GM19468 (cell line): ENCODE measurements at regions not wholly inside any gene's neighbourhood (a gene's known extent, or its start where the extent isn't known, plus 50 kb on each side); places are given as distances from the start of the nearest gene placed in this dataset.
"Not testable (repeated sequence)": the region's sequence is repeated elsewhere in the genome, so short reads cannot be mapped to it uniquely, and the experiment has no call there.

Source experiments
- ATAC-seq: cut with Tn5 transposase; IDR thresholded peaks from one replicate; pipeline ENCODE4 v1.9.1; 2021; ENCODE audit warnings: mild to moderate bottlenecking, moderate library complexity, moderate number of reproducible peaks; ENCODE audit not compliant: unreplicated experiment; ENCODE audit errors: extremely low read depth

DNA sequence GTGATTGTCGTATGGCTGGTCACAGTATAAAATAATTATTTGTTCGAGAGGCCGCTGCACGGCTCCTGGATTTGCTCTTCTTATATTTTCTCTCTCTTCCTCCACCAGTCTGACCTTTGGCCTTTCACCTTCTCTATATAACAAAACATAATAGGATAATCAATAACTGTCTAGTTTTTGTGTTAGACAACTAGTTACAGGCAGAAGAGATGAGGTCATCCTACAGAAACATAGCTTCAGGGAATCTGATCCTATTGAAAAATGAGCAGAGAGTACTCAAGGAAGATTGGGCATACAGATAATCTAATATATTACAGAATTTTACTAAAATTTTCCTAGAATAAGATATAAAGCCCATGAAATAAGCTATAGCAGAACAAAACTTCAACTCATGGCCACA lies 731.3 kb upstream of the SLC39A10 start:
- no peak for ATAC-seq

DNA sequence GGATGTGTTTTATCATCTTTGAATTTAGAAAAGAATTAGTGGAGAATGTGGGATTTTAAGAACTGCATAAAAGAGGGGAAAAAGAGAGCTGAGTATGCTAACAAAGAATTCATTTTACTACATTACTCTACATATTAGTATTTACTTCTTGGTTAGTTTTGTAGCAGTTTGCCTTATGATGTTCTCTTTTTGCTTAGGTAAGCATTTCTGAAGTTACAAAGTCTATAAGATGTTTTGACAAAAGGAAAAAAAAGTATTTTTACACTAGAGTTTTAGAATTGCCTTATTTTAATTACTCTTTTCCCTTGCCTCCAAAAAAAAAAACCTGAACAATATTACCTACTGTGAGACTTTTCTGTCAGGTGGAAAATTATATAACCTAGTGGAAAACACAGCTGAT lies 739.5 kb upstream of the SLC39A10 start:
- no peak for ATAC-seq

DNA sequence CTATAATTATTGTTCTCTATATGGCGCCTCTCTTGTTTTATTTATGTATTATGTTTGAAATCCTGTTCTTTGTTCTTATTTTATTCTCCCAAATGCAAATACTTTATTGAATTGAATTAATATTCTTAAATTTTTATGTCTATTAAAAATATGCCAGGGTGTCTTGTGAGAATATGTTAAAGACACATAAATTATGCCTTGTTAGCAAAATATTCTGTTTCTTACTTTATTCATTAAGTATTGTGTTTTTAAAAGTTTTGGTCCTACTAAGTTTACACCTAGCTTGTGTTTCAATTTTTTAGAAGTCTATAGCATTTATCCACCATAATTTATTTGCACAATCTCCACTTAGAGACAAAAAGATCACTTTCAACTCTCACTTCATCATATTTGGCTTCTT lies 741.5 kb upstream of the SLC39A10 start:
- ATAC-seq: no peak

DNA sequence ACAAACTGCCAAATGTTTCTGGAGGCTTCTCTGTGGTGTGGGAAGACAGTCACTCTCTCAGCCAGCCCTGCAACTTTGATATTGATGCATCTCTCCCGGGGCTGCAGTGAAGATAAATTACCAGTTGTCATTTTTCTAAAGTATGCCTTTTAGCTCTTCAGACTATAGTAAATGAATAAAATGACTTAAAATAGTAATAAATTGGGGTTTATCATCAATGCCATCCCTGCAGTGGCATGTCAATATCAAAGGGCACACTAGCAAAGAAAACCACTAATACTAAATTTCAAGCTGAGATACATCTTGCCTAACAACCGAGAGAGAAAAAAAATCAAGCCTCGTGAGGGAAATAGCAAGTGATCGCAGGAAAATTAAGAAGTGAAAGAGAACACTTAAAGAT lies 749.5 kb upstream of the SLC39A10 start:
- no peak for ATAC-seq

DNA sequence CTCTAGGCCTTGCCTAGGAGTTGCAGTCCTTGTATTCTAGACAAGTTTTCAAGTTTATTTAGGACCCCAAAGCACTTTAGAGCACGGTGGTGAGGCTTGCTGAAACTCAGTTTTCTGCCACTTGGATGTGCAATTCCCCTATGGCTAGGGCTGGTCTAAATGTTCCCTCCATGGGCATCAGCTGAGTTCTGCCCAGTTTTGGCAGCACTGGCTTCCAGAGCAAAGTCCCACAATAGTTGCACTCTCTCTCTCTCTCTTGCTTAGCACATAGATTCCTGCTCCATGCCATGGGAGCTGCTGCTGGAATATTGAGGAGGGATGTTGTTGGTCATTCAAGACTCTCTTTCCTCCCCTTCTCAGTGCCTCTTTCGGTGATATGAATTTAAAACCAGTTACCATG lies 760.2 kb upstream of the SLC39A10 start:
- no peak for ATAC-seq

DNA sequence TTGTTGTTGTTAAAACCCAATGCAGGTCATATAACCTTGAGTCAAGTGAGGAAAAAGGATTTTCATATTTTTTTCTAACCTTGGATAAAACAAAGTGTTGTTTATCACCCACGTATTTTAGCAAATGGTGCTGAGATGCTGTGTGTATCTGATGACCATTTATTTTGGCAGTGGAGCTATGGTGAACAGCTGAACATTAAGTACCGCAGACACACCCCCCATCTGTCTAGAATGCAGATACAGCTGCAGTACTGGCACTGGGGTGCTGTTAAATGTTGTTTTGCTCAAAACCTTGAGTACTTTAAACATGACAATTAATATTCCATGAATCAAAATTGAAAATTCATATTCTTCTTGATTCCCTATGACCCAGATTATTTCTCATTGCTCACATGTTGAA lies 773.3 kb upstream of the SLC39A10 start:
- ATAC-seq: no peak

DNA sequence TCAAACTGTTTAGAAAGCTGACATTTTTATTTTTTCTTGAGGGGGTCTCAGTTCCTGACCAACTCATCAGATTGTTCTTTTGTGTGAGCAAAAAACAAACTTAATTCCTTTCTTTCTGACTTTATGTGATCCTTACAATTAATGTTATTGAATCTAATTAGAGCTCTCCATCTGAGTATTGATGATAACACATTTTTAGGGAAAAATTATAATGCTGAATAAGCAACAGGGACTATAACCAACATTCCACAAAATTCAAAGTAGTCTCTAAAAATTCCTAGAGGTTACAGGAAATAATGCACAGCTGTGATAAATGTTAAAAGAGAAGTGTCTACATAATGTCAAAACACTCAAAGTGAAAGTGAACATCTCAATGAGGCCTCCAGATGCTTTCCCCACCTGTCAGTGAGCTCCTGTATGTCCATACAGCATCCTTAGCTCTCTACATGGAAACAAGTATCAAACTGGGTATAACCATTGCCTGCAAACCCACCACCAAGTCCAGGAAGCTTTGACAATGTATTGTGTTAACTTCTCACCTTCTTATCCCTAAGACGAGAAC lies 786.0 kb upstream of the SLC39A10 start:
- no peak for ATAC-seq

DNA sequence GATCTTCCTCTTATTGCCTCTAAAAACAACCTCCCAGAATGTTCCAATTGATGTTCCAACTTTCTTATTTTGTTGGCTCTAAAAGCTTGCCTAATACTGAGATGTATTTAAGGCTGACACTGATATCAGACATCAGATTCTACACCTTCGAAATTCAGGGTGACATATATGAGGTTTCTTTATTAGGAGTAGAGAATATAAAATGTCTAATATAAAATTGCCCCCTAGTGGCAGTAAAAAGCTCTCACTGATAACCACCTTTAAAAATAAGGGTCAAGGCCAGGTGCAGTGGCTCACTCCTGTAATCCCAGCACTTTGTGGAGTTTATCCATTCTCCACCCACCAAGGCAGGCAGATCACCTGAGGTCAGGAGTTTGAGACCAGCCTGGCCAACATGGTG lies 789.7 kb upstream of the SLC39A10 start:
- ATAC-seq: no peak

DNA sequence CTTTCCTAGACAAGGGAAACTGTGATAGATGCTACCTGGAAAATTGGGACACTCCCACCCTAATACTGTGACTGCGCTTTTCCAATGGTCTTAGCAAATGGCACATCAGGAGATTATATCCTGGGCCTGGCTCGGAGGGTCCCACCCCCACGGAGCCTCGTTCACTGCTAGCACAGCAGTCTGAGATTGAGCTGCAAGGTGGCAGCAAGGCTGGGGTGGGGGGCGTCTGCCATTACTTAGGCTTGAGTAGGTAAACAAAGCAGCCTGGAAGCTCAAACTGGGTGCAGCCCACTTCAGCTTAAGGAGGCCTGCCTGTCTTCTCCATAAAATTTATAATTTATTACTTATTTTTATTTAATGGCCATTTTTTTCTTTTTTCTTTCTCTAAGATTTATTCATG lies 802.1 kb upstream of the SLC39A10 start:
- ATAC-seq: no peak

DNA sequence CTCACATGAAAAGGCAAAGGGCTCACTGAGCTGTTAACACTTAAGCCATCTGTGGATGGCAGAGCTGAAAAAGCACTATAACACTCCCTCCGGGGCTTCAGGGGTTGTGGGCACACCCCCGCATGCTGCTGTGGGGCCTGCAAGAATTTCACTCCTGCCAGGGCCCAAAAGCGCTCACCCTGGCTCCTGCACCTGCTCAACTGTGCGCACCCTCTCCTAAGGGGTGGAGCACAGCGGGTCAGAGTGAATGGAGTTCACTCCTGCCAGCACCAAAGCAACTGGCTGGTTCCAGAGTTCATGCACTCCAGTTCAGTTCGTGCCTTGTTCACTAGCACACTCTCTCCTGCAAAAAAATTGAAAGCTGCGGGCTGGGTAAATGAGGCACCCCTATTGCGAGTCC lies 814.2 kb upstream of the SLC39A10 start:
- no peak for ATAC-seq

DNA sequence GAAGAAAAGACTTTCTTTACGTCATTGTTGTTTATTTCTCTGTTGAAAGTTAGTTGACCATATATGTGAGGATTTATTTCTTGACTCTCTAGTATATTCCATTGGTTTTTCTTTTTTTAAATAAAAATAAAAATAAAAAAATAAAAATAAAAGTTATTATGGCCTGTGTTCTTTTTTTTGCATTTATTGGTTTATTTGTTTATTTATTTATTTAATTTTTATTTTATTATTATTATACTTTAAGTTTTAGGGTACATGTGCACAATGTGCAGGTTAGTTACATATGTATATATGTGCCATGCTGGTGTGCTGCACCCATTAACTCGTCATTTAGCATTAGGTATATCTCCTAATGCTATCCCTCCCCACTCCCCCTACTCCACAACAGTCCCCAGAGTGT lies 822.7 kb upstream of the SLC39A10 start:
- ATAC-seq: not testable (repeated sequence)

DNA sequence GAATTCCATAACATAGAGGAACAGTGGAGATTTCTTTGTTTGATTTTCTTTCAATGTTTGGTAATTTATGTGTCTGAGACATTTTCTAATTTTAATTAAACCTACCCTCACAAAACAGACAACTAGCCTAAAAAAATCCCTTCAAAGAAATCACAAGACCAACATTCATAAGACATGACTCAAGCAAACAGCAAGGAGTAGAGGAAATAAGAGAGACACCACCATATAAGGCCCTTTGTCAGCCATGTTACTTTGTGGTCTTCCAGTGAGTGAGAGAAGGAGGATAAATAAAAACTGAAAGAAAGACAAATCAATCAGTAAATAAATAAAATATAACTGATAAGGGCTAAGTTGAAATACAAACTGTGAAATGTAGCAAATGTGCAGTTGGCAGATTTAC lies 830.8 kb upstream of the SLC39A10 start:
- ATAC-seq: no peak

DNA sequence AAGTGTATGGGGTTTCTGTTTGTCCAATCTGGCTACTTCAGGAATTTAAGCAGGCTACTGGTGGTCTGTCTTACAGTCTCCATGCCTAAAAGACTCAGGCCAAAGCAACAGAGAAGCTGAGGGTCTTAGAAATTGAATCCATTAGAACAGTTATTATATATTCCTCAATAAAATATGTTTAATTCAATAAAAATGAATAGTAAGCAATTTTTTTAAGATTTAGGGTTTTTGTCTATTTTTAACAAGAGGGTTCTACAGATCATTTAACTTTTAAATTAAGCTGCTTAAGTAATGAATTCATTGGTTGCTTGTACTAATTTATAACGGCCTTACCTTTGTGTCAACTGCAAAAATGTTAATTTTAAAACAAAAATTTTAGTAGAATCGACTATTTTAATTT lies 832.6 kb upstream of the SLC39A10 start:
- no peak for ATAC-seq

DNA sequence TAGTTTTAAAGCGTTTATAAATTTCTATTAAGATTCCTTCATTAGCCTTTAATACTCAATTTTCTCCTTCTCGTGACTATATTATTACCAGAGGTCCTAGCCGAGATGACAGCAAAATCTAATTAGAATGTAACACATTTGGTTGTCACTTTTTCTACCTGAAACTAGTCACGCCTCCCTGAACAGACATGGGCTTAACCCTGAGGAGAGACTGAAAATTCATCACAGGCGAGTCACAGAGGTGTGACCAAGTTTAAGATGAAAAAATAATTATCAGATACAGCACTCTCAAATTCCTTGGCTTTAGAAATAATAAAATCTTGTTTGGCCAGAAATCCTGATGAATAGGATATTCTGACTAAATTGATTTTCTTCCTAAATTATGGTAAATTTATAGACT lies 834.4 kb upstream of the SLC39A10 start:
- no peak for ATAC-seq

DNA sequence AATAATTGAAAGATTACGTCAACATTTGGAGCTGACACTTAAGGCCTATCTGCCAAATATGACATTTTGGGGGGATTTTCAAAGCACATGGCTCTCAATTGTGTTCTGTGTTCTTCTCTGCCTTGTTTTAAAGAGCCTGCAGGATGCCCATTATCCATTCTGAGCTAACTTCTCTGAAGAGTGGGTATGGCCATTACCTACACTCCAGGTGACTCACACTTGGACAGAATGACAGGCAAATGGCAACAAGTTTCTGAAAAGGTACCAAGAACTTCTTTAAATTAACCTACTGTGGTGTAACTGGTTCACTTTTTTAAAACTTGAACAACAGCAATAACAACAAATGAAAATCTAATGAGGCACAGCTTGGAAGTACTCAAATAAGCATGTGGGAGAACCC lies 834.9 kb upstream of the SLC39A10 start:
- no peak for ATAC-seq

DNA sequence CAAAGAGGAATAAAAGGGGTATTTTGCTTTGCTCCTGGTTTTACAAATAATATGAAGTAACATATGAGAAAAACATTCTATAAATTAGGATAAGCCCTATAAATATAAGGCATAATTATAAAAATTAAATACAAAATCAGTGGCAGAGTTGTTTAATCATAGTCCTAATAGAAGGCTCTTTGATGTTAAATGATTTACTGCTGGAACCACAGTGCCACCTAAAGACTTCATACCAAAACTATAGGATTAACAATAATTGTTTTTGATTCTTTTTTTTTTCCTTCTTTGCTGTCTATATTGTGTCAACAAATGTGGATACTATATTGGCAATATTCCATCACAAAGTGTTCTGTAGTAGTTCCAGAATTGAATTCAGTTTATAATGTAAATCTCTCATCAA lies 837.7 kb upstream of the SLC39A10 start:
- no peak for ATAC-seq

DNA sequence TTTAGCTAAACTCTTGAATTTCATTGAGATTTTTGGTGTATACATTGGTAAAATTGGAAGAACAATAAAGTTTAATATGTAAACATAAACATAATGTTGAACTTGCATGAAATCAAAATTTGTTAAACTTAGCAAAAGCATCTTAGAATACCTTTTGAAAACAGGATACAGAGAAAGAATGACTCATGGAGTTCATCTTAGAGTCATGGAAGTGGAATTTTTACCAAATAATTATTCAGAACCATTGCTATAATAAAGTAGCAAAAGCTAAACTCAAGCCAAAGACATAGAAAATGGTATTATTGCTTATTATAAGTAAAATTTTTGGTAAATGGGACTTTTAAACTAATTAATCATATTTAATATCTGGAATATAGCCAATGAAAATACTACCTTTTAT lies 841.6 kb upstream of the SLC39A10 start:
- no peak for ATAC-seq

DNA sequence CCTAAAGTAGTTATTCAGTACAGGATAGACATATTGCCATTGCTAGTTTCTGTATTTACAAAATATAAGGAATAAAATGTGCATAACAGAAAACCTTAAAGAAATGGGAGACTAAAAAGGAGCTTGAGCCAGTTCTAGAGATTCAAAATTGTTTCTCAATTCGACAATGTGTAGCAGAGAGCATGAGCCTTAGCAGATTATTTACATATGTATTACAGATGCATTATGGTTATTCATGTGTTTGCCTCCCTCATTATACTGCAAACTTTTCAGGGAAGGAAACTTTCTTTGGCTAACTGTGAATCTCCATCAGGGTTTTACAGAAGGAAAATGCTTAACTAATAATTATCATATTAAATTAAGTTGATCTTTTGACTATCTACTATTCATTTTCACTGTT lies 854.4 kb upstream of the SLC39A10 start:
- ATAC-seq: no peak

DNA sequence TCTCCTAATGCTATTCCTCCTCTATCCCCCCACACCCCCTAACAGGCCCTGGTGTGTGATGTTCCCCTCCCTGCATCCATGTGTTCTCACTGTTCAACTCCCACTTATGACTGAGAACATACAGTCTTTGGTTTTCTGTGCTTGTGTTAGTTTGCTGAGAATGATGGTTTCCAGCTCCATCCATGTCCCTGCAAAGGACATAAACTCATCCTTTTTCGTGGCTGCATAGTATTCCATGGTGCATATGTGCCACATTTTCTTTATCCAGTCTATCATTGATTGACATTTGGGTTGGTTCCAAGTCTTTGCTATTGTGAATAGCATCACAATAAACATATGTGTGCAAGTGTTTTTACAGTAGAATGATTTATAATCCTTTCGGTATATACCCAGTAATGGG lies 870.0 kb upstream of the SLC39A10 start:
- not testable (repeated sequence) for ATAC-seq

DNA sequence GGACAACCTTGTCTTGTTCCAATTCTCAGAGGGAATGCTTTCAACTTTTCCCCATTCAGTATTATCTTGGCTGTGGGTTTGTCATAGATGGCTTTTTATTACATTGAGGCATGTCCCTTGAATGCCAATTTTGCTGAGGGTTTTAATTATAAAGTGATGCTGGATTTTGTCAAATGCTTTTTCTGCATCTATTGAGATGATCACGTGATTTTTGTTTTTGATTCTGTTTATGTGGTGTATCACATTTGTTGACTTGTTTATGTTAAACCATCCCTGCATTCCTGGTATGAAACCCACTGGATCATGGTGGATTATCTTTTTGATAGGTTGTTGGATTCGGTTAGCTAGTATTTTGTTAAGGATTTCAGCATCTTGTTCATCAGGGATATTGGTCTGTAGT lies 885.6 kb upstream of the SLC39A10 start:
- not testable (repeated sequence) for ATAC-seq

DNA sequence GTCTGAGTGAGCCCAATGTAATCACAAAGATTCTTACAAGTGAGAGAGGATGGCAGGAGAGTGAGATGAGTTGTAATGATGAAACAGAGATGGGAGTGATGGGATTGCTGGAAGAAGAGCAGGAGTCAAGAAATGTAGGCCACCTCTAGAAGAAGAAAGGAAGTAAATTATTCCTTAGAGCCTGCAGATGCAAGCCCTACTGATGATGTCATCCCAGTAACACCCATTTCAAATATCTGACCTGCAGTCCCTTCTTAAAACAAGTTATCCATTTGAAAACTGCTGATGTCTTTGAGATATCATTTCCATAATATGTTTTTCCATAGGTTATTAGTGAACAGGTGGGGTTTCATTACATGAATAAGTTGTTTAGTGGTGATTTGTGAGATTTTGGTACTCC lies 888.0 kb upstream of the SLC39A10 start:
- ATAC-seq: no peak

DNA sequence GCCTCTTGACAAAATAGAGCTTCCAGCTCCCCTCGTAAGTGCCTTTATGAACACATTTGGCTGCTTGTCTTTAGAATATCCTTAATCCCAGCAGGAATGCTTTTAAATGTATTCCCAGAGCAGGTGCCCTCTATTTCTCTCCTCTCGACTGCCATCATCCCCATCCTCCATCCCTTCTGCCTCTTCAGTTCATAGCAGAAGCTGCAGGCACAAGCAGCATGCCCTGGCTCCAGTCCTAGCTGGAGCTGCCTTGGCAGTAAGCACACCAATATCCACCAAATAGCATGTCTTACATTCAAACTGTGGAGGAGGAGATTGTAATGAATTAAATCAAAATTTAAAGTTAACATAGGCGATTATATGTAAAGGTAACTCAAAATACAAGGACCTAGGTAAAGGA lies 891.3 kb upstream of the SLC39A10 start:
- no peak for ATAC-seq

DNA sequence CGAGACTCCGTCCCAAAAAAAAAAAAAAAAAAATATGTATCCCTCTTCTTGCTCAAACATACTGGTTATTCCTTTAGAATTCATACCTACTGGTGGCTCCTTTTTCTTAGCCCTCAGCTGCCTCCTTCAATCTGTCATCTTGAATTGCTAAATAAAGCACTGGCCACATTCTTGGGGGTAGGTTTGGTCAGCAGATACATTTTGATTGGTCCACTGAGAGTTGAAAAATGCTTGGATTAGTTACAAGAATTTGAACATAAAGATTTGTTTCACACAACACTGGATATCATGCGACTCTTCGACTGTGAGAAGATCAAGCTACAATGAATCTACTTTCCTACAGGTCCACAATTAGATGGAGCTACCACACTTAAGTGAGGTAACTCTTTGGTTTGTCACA lies 906.1 kb upstream of the SLC39A10 start:
- ATAC-seq: no peak
